ENCODE measurements at regions not wholly inside any gene's neighbourhood (a gene's known extent, or its start where the extent isn't known, plus 50 kb on each side); places are given as distances from the start of the nearest gene placed in this dataset.
"Not testable (repeated sequence)": the region's sequence is repeated elsewhere in the genome, so short reads cannot be mapped to it uniquely, and the experiment has no call there.

DNA sequence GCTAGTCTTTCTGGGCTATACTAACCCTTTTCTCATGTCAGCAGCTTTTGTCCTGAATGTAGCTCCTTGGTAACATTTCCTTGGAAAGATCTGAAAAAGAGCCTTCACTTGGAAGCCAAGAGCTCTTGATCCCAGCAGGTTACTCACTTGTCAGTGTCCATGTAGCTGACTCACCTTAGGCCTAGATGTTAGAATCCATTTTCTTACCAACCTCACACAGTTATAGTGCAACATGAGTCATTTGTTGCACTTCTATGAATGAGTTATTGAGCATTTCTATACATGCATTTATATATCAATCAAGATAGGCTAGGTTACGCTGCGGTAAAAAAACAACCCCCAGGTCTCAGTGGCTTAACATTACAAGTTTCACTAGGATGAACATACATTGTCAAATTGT lies 106.8 kb upstream of the SLC7A14 start:
- DNase-seq (ENCODE audit: low read depth) = no peak
- H3K4me3 ChIP-seq (replicated peaks; ENCODE audit: low read depth, low read length) = no peak overlapping the region
- TF ChIP-seq, protein P1, sequence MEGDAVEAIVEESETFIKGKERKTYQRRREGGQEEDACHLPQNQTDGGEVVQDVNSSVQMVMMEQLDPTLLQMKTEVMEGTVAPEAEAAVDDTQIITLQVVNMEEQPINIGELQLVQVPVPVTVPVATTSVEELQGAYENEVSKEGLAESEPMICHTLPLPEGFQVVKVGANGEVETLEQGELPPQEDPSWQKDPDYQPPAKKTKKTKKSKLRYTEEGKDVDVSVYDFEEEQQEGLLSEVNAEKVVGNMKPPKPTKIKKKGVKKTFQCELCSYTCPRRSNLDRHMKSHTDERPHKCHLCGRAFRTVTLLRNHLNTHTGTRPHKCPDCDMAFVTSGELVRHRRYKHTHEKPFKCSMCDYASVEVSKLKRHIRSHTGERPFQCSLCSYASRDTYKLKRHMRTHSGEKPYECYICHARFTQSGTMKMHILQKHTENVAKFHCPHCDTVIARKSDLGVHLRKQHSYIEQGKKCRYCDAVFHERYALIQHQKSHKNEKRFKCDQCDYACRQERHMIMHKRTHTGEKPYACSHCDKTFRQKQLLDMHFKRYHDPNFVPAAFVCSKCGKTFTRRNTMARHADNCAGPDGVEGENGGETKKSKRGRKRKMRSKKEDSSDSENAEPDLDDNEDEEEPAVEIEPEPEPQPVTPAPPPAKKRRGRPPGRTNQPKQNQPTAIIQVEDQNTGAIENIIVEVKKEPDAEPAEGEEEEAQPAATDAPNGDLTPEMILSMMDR (IDR thresholded peaks at IDR 0.05; ENCODE audit: low read length, missing control alignments) = no peak

DNA sequence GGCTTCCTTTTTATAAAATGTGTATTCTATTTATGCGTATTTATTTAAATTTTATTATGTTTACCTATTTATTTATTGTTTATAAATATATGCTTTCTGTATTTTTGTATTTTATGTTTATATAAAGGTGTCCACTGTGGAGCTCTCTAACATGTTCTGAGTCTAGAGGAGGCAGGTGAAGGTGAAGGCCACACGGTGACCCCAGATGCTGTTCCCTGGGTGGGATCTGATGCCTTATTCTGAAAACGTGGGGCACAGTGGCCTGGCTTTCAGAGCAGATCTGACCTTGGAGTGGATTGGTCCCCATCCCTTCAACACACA lies 104.7 kb upstream of the SLC7A14 start:
- H3K4me3 ChIP-seq (replicated peaks; ENCODE audit: low read depth, low read length) = no peak overlapping the region
- DNase-seq (ENCODE audit: low read depth) = no peak
- TF ChIP-seq, protein P1 (IDR thresholded peaks at IDR 0.05; ENCODE audit: low read length, missing control alignments) = no peak

DNA sequence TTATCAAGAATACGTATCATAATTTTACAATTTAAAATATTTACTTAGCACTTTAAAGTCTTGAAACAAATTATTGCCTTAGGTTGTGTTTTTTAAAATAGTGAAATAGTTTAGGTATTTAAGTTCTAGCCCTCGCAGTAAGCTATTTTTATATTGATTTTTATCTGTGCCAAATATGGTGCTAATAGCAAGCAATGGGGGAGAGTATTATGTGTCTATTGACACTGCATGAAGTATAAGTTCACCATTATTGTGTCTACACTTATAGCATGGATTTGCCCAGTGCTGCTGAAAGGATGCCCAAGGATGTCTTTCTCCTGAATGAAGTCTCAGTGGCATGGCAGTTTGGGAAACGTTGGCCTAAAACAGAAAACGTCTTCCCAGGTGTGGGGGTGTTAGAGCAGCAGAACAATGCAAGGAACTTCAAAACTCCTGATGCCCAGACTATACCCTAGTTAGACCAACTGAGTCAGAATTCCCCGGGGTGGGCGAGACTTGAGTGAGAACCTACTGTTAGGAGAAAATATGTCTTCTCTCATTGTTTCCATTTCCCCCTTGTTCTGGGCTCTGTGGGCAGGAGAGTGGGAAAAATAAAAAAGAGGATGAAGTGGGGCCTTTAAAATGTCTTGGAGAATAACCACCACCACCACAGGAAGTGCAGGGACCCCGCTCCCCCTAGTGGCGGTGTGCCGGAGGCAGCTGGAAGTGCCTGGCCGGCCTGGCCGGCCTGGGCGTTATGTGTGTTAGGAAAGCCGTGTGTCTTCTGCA lies 104.2 kb upstream of the SLC7A14 start:
- TF ChIP-seq, protein P1 (IDR thresholded peaks at IDR 0.05; ENCODE audit: low read length, missing control alignments) = peak; percentile 61
- peak; percentile 48 for DNase-seq (ENCODE audit: low read depth)
- H3K4me3 ChIP-seq (replicated peaks; ENCODE audit: low read depth, low read length) = no peak overlapping the region

DNA sequence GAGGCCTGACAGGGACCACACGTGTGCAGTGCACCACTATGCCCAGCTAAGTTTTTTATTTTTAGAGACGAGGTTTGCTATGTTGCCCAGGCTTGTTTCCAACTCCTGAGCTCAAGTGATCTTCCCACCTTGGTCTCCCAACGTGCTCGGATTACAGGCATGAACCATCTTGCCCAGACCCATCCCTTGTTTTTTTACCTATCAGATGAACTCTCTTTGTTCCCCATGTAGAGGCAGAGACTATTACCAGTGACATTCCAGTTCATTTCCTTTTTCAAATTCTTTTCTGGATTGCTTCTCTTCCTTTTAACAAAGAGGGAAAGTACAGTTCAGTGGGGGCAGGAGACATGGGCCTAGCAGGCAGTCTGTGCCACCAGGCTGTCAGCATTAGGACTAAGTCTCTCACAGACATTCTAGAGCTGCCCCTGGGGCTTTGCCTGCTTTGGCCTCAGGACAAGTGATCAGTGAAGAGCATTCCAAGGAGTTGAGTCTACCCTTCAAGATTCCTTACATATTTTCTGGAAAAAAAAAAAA lies 103.5 kb upstream of the SLC7A14 start:
- DNase-seq (ENCODE audit: low read depth) = peak; percentile 87
- TF ChIP-seq, protein P1 (IDR thresholded peaks at IDR 0.05; ENCODE audit: low read length, missing control alignments) = no peak

DNA sequence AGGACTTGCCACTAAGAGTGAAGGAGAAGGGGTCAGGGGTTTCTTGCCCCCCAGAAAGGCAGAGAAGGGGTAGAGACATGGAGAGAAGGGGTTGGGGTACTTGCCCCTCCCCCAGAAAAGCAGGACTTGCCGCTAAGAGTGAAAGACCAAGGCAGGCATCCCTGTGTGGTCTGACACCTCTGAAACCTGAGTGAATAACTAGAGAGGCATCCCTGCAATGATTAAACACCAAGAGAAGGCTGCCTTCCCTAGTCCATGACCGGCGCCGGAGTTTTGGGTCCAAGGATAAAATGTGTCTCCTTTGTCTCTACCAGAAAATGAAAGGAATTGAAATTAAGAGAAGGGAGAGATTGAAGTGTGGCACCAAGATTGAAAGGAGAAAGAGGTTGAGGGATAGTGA lies 102.3 kb upstream of the SLC7A14 start:
- DNase-seq (ENCODE audit: low read depth); H3K4me3 ChIP-seq (replicated peaks; ENCODE audit: low read depth, low read length): not testable (repeated sequence)

More for the DNA sequence above, 103.5 kb upstream of the SLC7A14 start:
- H3K4me3 ChIP-seq (replicated peaks; ENCODE audit: low read depth, low read length) = no peak overlapping the region

DNA sequence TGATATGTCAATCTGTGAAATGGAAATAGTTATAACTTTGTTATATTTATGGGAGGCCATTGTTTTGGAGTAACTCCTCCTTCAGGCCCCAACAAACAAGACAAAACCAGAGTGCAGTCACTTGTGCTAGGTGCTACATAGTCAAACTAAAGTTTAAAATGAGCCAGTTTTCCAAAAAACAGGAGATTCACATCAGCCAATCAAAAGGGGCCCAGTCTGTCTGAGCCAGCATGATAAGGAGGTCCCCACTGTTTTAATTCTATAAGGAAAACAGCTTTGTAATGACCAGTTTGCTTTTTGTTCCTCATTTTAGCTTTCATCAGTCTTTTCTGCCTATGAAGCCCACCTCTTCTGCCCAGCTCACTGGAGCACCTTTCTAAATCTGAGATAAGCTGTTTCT lies 94.7 kb upstream of the SLC7A14 start:
- no peak overlapping the region for H3K4me3 ChIP-seq (replicated peaks; ENCODE audit: low read depth, low read length)
- TF ChIP-seq, protein P1 (IDR thresholded peaks at IDR 0.05; ENCODE audit: low read length, missing control alignments) = no peak
- DNase-seq (ENCODE audit: low read depth) = no peak

DNA sequence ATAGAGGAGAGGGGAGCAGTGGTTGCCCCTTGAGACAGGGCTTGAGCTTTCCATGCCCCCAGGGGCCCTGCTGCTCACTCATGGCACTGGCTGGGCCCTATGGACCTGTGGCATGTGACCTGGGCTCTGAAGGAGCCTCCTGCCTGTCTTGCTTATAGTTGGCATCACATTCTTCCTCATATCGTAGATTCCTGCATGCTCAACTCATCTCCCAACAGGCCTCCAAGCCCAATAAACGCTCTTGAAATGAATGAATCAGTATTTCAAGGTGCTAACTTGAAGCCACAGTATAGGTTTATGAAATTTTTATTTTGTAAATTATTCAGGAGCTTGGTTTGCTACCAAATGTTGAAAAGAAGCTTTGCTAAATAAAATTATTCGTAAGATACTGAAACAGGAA lies 93.3 kb upstream of the SLC7A14 start:
- DNase-seq (ENCODE audit: low read depth) = no peak
- TF ChIP-seq, protein P1 (IDR thresholded peaks at IDR 0.05; ENCODE audit: low read length, missing control alignments) = no peak
- H3K4me3 ChIP-seq (replicated peaks; ENCODE audit: low read depth, low read length) = no peak overlapping the region
